BE2C (cell line): ENCODE measurements at regions not wholly inside any gene's neighbourhood (a gene's known extent, or its start where the extent isn't known, plus 50 kb on each side); places are given as distances from the start of the nearest gene placed in this dataset.
A peak's percentile ranks its signal among the peaks of the same experiment; 100 is the strongest.

ENCODE experiments used
- DNase-seq: peaks from one replicate; pipeline ENCODE4 v3.0.0-alpha.2; 2020
- H3K27me3 ChIP-seq: fragments of 250-450 bp; sonication (Bioruptor Pico); 2 replicates; pipeline ENCODE4 v1.5.1; 2020; ENCODE audit warnings: mild to moderate bottlenecking
- H3K36me3 ChIP-seq: fragments of 250-450 bp; sonication (Bioruptor Pico); 2 replicates; pipeline ENCODE4 v1.5.1; 2020; ENCODE audit warnings: mild to moderate bottlenecking
- H3K4me1 ChIP-seq: fragments of 250-450 bp; sonication (Bioruptor Pico); 2 replicates; pipeline ENCODE4 v1.5.1; 2020
- H3K4me3 ChIP-seq: 2 replicates; pipeline ENCODE4 v1.5.1; 2011; ENCODE audit warnings: low read depth, low read length
- H3K9me3 ChIP-seq: fragments of 250-450 bp; sonication (Bioruptor Pico); 2 replicates; pipeline ENCODE4 v1.5.1; 2020
- CTCF ChIP-seq: IDR thresholded peaks from 2 replicates; pipeline ENCODE4 v1.5.1; 2012; ENCODE audit warnings: mild to moderate bottlenecking, low read depth, low read length

GRCh38 chr11:86162239-86162638, 82.3 kb upstream of the EED start:
- peak; percentile 55 for DNase-seq
- Histone ChIP-seq H3K9me3 (no peaks in the 10 kb centered on the region), H3K4me1 (peaks cover 5% of the 10 kb centered on the region), H3K36me3 (no peaks in the 10 kb centered on the region), H3K4me3 (no peak overlapping the region), H3K27me3 (no peaks in the 10 kb centered on the region)
- no peak for TF ChIP-seq CTCF

- Histone ChIP-seq H3K4me1 (peaks cover 5% of the 10 kb centered on the region), H3K27me3 (no peaks in the 10 kb centered on the region), H3K4me3 (no peak overlapping the region), H3K9me3 (no peaks in the 10 kb centered on the region), H3K36me3 (no peaks in the 10 kb centered on the region)
- no peak for TF ChIP-seq CTCF
- no peak for DNase-seq
These were observed 82.7 kb upstream of the EED start for GRCh38 chr11:86161837-86162236.

- H3K36me3 ChIP-seq, result no peaks in the 10 kb centered on the region
- peaks cover 5% of the 10 kb centered on the region for H3K4me1 ChIP-seq
- H3K4me3 ChIP-seq, result no peak overlapping the region
- H3K9me3 ChIP-seq, result no peaks in the 10 kb centered on the region
- DNase-seq, result no peak
- TF ChIP-seq CTCF, result no peak
- no peaks in the 10 kb centered on the region for H3K27me3 ChIP-seq
These were observed 83.2 kb upstream of the EED start for GRCh38 chr11:86161336-86161735.

- Histone ChIP-seq H3K4me3 (no peak overlapping the region), H3K36me3 (no peaks in the 10 kb centered on the region), H3K4me1 (peaks cover 5% of the 10 kb centered on the region), H3K9me3 (no peaks in the 10 kb centered on the region), H3K27me3 (no peaks in the 10 kb centered on the region)
- TF ChIP-seq CTCF, result no peak
- DNase-seq, result no peak
These were observed 83.9 kb upstream of the EED start for GRCh38 chr11:86160541-86161149.

- Histone ChIP-seq H3K4me1 (peaks cover 5% of the 10 kb centered on the region), H3K9me3 (no peaks in the 10 kb centered on the region), H3K27me3 (no peaks in the 10 kb centered on the region), H3K4me3 (no peak overlapping the region), H3K36me3 (no peaks in the 10 kb centered on the region)
- DNase-seq, result no peak
- no peak for TF ChIP-seq CTCF
These were observed 85.0 kb upstream of the EED start for GRCh38 chr11:86159581-86159891.

GRCh38 chr11:86158704-86159580, 85.6 kb upstream of the EED start:
- Histone ChIP-seq H3K4me3 (no peak overlapping the region), H3K9me3 (no peaks in the 10 kb centered on the region), H3K36me3 (no peaks in the 10 kb centered on the region), H3K27me3 (no peaks in the 10 kb centered on the region), H3K4me1 (peaks cover 5% of the 10 kb centered on the region)
- no peak for TF ChIP-seq CTCF
- no peak for DNase-seq
